ENCODE measurements at regions not wholly inside any gene's neighbourhood (a gene's known extent, or its start where the extent isn't known, plus 50 kb on each side); places are given as distances from the start of the nearest gene placed in this dataset.

DNA sequence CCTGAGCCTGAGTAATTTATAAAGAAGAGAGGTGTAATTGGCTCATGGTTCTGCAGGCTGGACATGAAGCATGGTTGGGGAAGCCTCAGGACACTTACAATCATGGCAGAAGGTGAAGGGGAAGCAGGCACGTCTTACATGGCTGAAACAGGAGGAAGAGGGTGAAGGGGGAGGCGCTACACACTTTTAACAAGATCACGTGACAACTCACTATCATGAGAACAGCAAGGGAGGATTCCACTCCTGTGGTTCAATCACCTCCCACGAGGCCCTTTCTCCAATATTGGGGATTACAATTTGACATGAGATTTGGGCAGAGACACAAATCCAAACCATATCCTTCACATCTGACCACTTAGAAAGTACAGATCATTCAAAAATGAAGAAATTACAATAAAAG, 110.6 kb upstream of the SHISA6 start:
- no peak for DNase-seq
- H2BK5ac ChIP-seq (ENCODE audit: insufficient read length, low read length): no peak overlapping the region
- H3K27me3 ChIP-seq (ENCODE audit: insufficient read depth, low read length): no peaks in the 10 kb centered on the region
- Mint-ChIP-seq H3K9me3 (no peaks in the 10 kb centered on the region; a peak in 2 of 5 replicates), H3K27me3 (ENCODE audit: low read depth) (no peaks in the 10 kb centered on the region), H3K27ac (peak overlapping the region in 1 of 3 experiments; percentile 50; a peak in 1 of 7 replicates), H3K36me3 (ENCODE audit: insufficient read depth in 1 of 3, low read depth in 3 of 3) (no peaks in the 10 kb centered on the region), H3K4me1 (no peaks in the 10 kb centered on the region), H3K4me3 (no peak overlapping the region)
- H4K5ac ChIP-seq (ENCODE audit: insufficient read length, low read depth, low read length): no peak overlapping the region
- no peaks in the 10 kb centered on the region for H3K23me2 ChIP-seq (ENCODE audit: insufficient read length, low read depth, low read length, poor library complexity, severe bottlenecking)
- no peak overlapping the region for H3K23ac ChIP-seq (ENCODE audit: insufficient read length, low read depth, low read length)
- H3K79me2 ChIP-seq (ENCODE audit: insufficient read depth, low read length): no peaks in the 10 kb centered on the region
- H3K18ac ChIP-seq (ENCODE audit: insufficient read length, low read depth, low read length): no peak overlapping the region
- no peaks in the 10 kb centered on the region for H3K4me1 ChIP-seq (ENCODE audit: insufficient read depth, low read length)
- H2BK20ac ChIP-seq (ENCODE audit: low read depth, low read length, poor library complexity, severe bottlenecking): no peak overlapping the region
- TF ChIP-seq, protein P1, sequence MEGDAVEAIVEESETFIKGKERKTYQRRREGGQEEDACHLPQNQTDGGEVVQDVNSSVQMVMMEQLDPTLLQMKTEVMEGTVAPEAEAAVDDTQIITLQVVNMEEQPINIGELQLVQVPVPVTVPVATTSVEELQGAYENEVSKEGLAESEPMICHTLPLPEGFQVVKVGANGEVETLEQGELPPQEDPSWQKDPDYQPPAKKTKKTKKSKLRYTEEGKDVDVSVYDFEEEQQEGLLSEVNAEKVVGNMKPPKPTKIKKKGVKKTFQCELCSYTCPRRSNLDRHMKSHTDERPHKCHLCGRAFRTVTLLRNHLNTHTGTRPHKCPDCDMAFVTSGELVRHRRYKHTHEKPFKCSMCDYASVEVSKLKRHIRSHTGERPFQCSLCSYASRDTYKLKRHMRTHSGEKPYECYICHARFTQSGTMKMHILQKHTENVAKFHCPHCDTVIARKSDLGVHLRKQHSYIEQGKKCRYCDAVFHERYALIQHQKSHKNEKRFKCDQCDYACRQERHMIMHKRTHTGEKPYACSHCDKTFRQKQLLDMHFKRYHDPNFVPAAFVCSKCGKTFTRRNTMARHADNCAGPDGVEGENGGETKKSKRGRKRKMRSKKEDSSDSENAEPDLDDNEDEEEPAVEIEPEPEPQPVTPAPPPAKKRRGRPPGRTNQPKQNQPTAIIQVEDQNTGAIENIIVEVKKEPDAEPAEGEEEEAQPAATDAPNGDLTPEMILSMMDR (conservative IDR thresholded peaks at IDR 0.05): no peak
- no peak overlapping the region for H3K14ac ChIP-seq (ENCODE audit: insufficient read depth, low read length)
- no peak overlapping the region for H4K91ac ChIP-seq (ENCODE audit: insufficient read length, low read depth, low read length)
- no peak overlapping the region for H3K9ac ChIP-seq (ENCODE audit: extremely low read depth, insufficient read length, low read length)
- no peak overlapping the region for H3T11ph ChIP-seq (ENCODE audit: low read length)
- H4K8ac ChIP-seq (replicated peaks; ENCODE audit: insufficient read length, low read depth, low read length): no peak overlapping the region
- no peak overlapping the region for H3K4me2 ChIP-seq (ENCODE audit: insufficient read depth, insufficient read length, low read length)
- H3K56ac ChIP-seq (ENCODE audit: insufficient read length, low read depth, low read length): no peak overlapping the region
- no peak overlapping the region for H3K4ac ChIP-seq (ENCODE audit: low read depth, low read length)
- no CpG with 5 or more reads among the region's 4 CpGs for WGBS (ENCODE audit: extremely low coverage, insufficient read length, low lambda C conversion rate)
- H2AK5ac ChIP-seq (ENCODE audit: insufficient read length, low read length): no peak overlapping the region
- no peak overlapping the region for H3K27ac ChIP-seq (ENCODE audit: insufficient read length, low read depth, low read length)
- no peaks in the 10 kb centered on the region for H3K79me1 ChIP-seq (ENCODE audit: insufficient read depth, low read depth, low read length, poor library complexity, severe bottlenecking)
- no peaks in the 10 kb centered on the region for H4K20me1 ChIP-seq (ENCODE audit: control insufficient read depth, insufficient read depth, insufficient read length)
- peak overlapping the region; percentile 29 for H2AFZ ChIP-seq (ENCODE audit: low read length)
- H3K9me3 ChIP-seq (ENCODE audit: control insufficient read depth, low read depth, low read length): no peaks in the 10 kb centered on the region
- H2BK120ac ChIP-seq (ENCODE audit: low read depth, low read length, poor library complexity, severe bottlenecking): no peak overlapping the region
- no peak overlapping the region for H2BK12ac ChIP-seq (ENCODE audit: insufficient read length, low read depth, low read length)
- no peak overlapping the region for H2BK15ac ChIP-seq (ENCODE audit: low read depth, low read length)
